ACC112 (cell line): ENCODE measurements at regions not wholly inside any gene's neighbourhood (a gene's known extent, or its start where the extent isn't known, plus 50 kb on each side); places are given as distances from the start of the nearest gene placed in this dataset.
A peak's percentile ranks its signal among the peaks of the same experiment; 100 is the strongest.

ENCODE experiments used
- H2AFZ ChIP-seq: fragments of 200-600 bp; sonication (generic); one replicate; pipeline ENCODE4 v1.6.0; 2017; ENCODE audit warnings: antibody characterized with exemption, low read length; ENCODE audit not compliant: unreplicated experiment
- H3K27ac ChIP-seq: fragments of 200-600 bp; sonication (generic); 2 replicates; pipeline ENCODE4 v1.5.1; 2014; ENCODE audit warnings: low read depth, mild to moderate bottlenecking, antibody characterized with exemption, low read length, moderate library complexity
- H3K27me3 ChIP-seq: fragments of 200-600 bp; sonication (generic); 2 replicates; pipeline ENCODE4 v1.6.1; 2014; ENCODE audit warnings: mild to moderate bottlenecking, antibody characterized with exemption, low read length, moderate library complexity, mixed read lengths; ENCODE audit not compliant: insufficient read depth
- H3K36me3 ChIP-seq: fragments of 200-600 bp; sonication (generic); 2 replicates; pipeline ENCODE4 v1.6.1; 2016; ENCODE audit warnings: mild to moderate bottlenecking, antibody characterized with exemption, low read length, moderate library complexity, mixed read lengths; ENCODE audit not compliant: insufficient read depth
- H3K4me1 ChIP-seq: fragments of 200-600 bp; sonication (generic); one replicate; pipeline ENCODE4 v1.6.1; 2016; ENCODE audit warnings: low read length, mixed read lengths; ENCODE audit not compliant: insufficient read depth, unreplicated experiment, control insufficient read depth
- H3K4me3 ChIP-seq: fragments of 200-600 bp; sonication (generic); 2 replicates; pipeline ENCODE4 v1.5.1; 2014; ENCODE audit warnings: mild to moderate bottlenecking, low read depth, low read length
- H3K79me2 ChIP-seq: fragments of 200-600 bp; sonication (generic); one replicate; pipeline ENCODE4 v1.6.0; 2016; ENCODE audit warnings: low read length; ENCODE audit not compliant: control insufficient read depth, unreplicated experiment, insufficient read depth

DNA sequence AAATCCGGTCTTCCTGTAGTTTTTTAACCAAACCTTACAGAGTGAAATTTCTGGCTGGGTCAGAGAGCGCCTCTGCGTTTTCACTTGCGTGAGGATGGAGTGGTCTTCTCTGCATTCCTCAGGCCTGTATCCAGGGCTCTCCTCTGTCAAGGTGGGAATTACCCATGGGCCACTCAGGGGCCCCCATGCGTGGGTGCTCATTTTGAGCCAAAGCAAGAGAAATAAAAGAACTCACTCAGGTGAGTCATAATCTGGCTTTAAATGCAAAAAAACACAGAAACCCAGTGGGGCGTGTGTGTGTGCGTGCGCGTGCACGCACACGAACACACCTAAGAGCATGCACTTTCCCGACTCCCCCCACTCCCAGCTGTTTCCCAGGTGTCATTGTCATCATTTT, 104.0 kb upstream of the PWP1 start:
- Histone ChIP-seq H3K79me2 (no peaks in the 10 kb centered on the region), H3K36me3 (no peaks in the 10 kb centered on the region), H3K4me3 (peak overlapping the region; percentile 62; the same call in 1 of the 2 replicates), H3K4me1 (peaks cover 7% of the 10 kb centered on the region), H2AFZ (no peak overlapping the region), H3K27me3 (peaks cover 34% of the 10 kb centered on the region), H3K27ac (no peak overlapping the region)

DNA sequence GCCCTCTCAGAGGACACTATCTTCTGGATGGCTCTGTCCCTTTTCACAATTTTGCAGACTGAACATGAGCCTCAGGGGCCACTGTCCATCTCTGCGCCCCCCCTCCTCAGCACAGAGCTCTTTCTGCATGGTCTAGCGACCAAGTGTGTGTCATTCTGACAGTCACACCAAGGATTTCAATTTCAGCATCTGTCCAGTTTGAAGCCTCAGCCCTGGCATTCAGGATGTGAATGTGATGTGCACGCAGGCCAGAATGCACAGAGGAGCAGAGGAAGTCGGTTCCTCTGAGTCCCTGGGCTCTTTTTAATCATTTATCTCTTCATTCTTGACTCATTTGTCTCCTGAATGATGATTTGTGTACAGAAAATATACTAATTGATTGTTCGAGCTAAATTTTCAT, 102.0 kb upstream of the PWP1 start:
- Histone ChIP-seq H2AFZ (no peak overlapping the region), H3K4me3 (no peak overlapping the region), H3K27ac (no peak overlapping the region), H3K27me3 (peaks cover 34% of the 10 kb centered on the region), H3K4me1 (peaks cover 4% of the 10 kb centered on the region), H3K36me3 (no peaks in the 10 kb centered on the region), H3K79me2 (no peaks in the 10 kb centered on the region)

DNA sequence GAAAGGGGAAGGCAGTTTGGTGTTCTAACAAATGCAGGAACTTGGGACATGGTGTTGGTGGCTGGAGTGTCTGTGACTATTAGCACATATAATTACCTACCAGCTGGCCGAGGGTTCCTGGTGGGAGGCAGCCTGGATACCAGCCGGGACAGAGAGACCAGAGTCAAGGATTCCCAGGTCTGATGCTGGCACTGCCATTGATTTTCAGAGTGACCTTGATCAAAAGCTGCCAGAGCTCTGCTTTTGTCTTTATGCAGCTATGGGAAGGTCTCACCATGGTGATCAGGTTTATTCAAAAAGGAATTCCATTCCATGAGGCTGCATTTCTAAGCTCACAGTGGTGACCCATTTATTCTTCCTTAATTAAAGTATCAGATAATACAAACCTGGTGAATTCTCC, 101.0 kb upstream of the PWP1 start:
- H3K4me3 ChIP-seq: no peak overlapping the region
- peaks cover 32% of the 10 kb centered on the region for H3K27me3 ChIP-seq
- H2AFZ ChIP-seq: no peak overlapping the region
- no peaks in the 10 kb centered on the region for H3K36me3 ChIP-seq
- H3K79me2 ChIP-seq: no peaks in the 10 kb centered on the region
- H3K4me1 ChIP-seq: no peaks in the 10 kb centered on the region
- H3K27ac ChIP-seq: no peak overlapping the region

GRCh38 chr12:107586256-107586970, 99.2 kb upstream of the PWP1 start:
- Histone ChIP-seq H3K4me3 (no peak overlapping the region), H3K79me2 (no peaks in the 10 kb centered on the region)

DNA sequence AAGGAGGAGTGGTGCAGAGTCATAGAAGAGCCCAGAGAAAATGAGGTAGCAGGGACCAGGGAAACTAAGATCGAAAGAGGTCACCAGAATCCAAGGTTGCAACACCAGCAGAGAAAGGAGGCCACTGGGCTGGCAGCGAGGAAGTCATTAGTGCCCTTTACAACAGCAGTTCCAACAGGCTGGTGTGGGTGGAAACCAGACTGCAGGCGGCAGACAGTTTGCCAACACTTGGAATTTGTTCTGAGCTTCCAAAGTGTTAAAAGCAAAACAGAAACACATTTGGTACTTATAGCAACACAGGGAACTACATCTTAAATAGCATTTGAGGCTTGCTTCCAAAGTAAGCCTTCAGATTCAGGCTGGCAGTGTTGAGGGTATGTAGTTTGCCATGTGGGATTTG, 95.2 kb upstream of the PWP1 start:
- H3K4me3 ChIP-seq: no peak overlapping the region

More at GRCh38 chr12:107586256-107586970, 99.2 kb upstream of the PWP1 start:
- Histone ChIP-seq H2AFZ (no peak overlapping the region), H3K27ac (no peak overlapping the region), H3K27me3 (peaks cover 17% of the 10 kb centered on the region), H3K4me1 (no peaks in the 10 kb centered on the region), H3K36me3 (no peaks in the 10 kb centered on the region)

DNA sequence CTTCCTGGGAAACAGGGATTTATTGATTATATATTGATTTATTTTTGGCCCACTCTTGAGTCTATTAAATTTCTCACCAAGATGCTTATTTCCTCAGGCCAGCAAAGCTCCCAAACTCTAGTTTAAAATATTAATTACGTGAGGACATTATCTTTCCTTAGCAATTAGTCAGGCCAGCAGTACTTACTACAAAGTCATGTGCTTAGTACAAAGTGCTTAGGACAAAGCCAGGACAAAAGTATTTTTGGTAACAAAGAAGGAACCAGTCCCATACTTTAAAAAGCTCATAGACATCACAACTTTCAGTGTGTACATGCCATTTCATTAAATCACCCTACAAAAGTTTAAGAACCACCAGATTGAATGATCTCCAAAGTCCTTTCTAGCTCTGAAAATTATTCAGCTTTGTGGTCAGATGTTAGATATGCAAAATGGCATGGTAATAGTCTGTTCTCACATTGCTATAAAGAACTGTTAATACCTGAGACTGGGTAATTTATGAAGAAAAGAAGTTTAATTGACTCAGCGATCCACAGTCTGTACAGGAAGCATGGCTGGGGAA, 94.7 kb upstream of the PWP1 start:
- H3K79me2 ChIP-seq: no peaks in the 10 kb centered on the region

More for the DNA sequence above, 95.2 kb upstream of the PWP1 start:
- H2AFZ ChIP-seq: no peak overlapping the region
- H3K36me3 ChIP-seq: no peaks in the 10 kb centered on the region
- H3K27me3 ChIP-seq: no peaks in the 10 kb centered on the region
- no peak overlapping the region for H3K27ac ChIP-seq
- H3K79me2 ChIP-seq: no peaks in the 10 kb centered on the region
- peaks cover 8% of the 10 kb centered on the region for H3K4me1 ChIP-seq

GRCh38 chr12:107593713-107594381, 91.8 kb upstream of the PWP1 start:
- Histone ChIP-seq H3K4me1 (peaks cover 8% of the 10 kb centered on the region), H3K36me3 (no peaks in the 10 kb centered on the region), H2AFZ (no peak overlapping the region), H3K27ac (no peak overlapping the region), H3K4me3 (no peak overlapping the region), H3K79me2 (no peaks in the 10 kb centered on the region), H3K27me3 (no peaks in the 10 kb centered on the region)

More for the DNA sequence above, 94.7 kb upstream of the PWP1 start:
- H3K27me3 ChIP-seq: no peaks in the 10 kb centered on the region
- H2AFZ ChIP-seq: no peak overlapping the region
- H3K27ac ChIP-seq: no peak overlapping the region
- no peaks in the 10 kb centered on the region for H3K36me3 ChIP-seq
- peaks cover 8% of the 10 kb centered on the region for H3K4me1 ChIP-seq
- H3K4me3 ChIP-seq: no peak overlapping the region

- Histone ChIP-seq H3K27ac (no peak overlapping the region), H3K4me1 (peaks cover 8% of the 10 kb centered on the region), H2AFZ (no peak overlapping the region), H3K36me3 (no peaks in the 10 kb centered on the region), H3K27me3 (no peaks in the 10 kb centered on the region), H3K4me3 (no peak overlapping the region), H3K79me2 (no peaks in the 10 kb centered on the region)
Measured at GRCh38 chr12:107594995-107595394, 90.6 kb upstream of the PWP1 start.

DNA sequence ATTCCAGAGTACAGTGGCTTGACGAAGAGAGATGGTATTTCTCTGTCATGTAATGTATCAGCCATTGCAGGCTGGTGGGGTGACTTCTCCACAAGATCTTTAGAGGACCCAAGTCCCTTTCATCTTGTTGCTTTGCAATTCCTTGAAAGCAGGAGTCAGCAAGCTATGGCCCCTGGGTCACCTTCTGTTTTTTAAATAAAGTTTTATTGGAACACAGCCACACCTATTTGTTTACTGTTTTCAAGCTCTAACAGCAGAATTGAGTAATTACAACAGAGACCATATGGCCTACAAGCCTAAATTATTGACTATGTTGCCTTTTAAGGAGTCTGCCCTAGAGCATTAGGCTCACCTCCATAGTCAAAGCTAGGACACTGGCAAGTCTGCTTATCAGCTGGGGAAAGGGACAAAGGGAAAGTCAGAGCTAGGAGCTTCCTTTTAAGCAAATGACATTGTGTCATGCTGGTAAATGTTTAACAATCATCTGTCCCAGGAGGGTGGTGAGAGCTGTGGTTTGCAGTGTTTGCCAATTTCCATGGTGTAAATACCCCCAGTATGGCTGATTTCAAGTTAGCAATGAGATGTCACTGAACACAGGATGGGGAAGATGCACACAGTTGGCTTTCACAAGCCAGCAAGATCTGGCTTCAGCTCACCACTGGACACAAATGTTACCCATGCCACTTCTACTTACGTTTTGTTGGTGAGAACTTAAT, 87.7 kb upstream of the PWP1 start:
- H3K36me3 ChIP-seq: no peaks in the 10 kb centered on the region
- no peaks in the 10 kb centered on the region for H3K27me3 ChIP-seq
- peaks cover 8% of the 10 kb centered on the region for H3K4me1 ChIP-seq
- H3K4me3 ChIP-seq: no peak overlapping the region
- H3K79me2 ChIP-seq: no peaks in the 10 kb centered on the region
- H3K27ac ChIP-seq: no peak overlapping the region
- no peak overlapping the region for H2AFZ ChIP-seq

GRCh38 chr12:107598906-107599305, 86.7 kb upstream of the PWP1 start:
- Histone ChIP-seq H3K36me3 (no peaks in the 10 kb centered on the region), H3K4me1 (peaks cover 8% of the 10 kb centered on the region), H3K27me3 (no peaks in the 10 kb centered on the region), H3K27ac (no peak overlapping the region), H3K79me2 (no peaks in the 10 kb centered on the region), H2AFZ (no peak overlapping the region), H3K4me3 (no peak overlapping the region)
